H9 (cell line): ENCODE measurements at regions not wholly inside any gene's neighbourhood (a gene's known extent, or its start where the extent isn't known, plus 50 kb on each side); places are given as distances from the start of the nearest gene placed in this dataset.

Experiments
- DNase-seq: peaks from one replicate; pipeline ENCODE4 v3.0.0-alpha.2; 2017
- H2AFZ ChIP-seq: one replicate; pipeline ENCODE4 v1.6.1; 2013; ENCODE audit warnings: mild to moderate bottlenecking, low read length, control low read depth, moderate library complexity
- H2AK5ac ChIP-seq: 2 replicates; pipeline ENCODE4 v1.6.1; 2013; ENCODE audit warnings: low read length, control low read depth, mixed read lengths; ENCODE audit not compliant: insufficient read length
- H2BK120ac ChIP-seq: one replicate; pipeline ENCODE4 v1.6.1; 2013; ENCODE audit warnings: low read depth, mild to moderate bottlenecking, low read length, control low read depth, inconsistent platforms; ENCODE audit not compliant: poor library complexity, severe bottlenecking
- H2BK12ac ChIP-seq: 2 replicates; pipeline ENCODE4 v1.6.1; 2013; ENCODE audit warnings: low read length, control low read depth, mixed read lengths, low read depth; ENCODE audit not compliant: insufficient read length
- H2BK15ac ChIP-seq: 2 replicates; pipeline ENCODE4 v1.6.1; 2013; ENCODE audit warnings: low read depth, low read length, control low read depth
- H2BK20ac ChIP-seq: one replicate; pipeline ENCODE4 v1.6.1; 2013; ENCODE audit warnings: low read depth, mild to moderate bottlenecking, low read length, control low read depth, inconsistent platforms; ENCODE audit not compliant: poor library complexity, severe bottlenecking
- H2BK5ac ChIP-seq: 2 replicates; pipeline ENCODE4 v1.6.1; 2013; ENCODE audit warnings: low read length, control low read depth, mixed read lengths; ENCODE audit not compliant: insufficient read length
- H3K14ac ChIP-seq: 2 replicates; pipeline ENCODE4 v1.6.1; 2013; ENCODE audit warnings: low read length, control low read depth; ENCODE audit not compliant: insufficient read depth
- H3K18ac ChIP-seq: 2 replicates; pipeline ENCODE4 v1.6.1; 2013; ENCODE audit warnings: low read depth, mild to moderate bottlenecking, mixed read lengths, low read length, control low read depth; ENCODE audit not compliant: insufficient read length
- H3K23ac ChIP-seq: 2 replicates; pipeline ENCODE4 v1.6.1; 2013; ENCODE audit warnings: low read length, control low read depth, mixed read lengths, low read depth; ENCODE audit not compliant: insufficient read length
- H3K23me2 ChIP-seq: 2 replicates; pipeline ENCODE4 v1.6.1; 2013; ENCODE audit warnings: low read depth, mild to moderate bottlenecking, mixed read lengths, low read length, control low read depth; ENCODE audit not compliant: insufficient read length, poor library complexity, severe bottlenecking
- H3K27ac ChIP-seq: 2 replicates; pipeline ENCODE4 v1.5.1; 2013; ENCODE audit warnings: low read length, control low read depth, mixed read lengths, low read depth; ENCODE audit not compliant: insufficient read length
- H3K27me3 ChIP-seq: 2 replicates; pipeline ENCODE4 v1.6.1; 2013; ENCODE audit warnings: low read length, control low read depth, inconsistent platforms; ENCODE audit not compliant: insufficient read depth
- H3K4ac ChIP-seq: 2 replicates; pipeline ENCODE4 v1.6.1; 2013; ENCODE audit warnings: low read depth, mild to moderate bottlenecking, control low read depth, inconsistent platforms, low read length, moderate library complexity
- H3K4me1 ChIP-seq: 2 replicates; pipeline ENCODE4 v1.6.1; 2013; ENCODE audit warnings: low read length, control low read depth, inconsistent platforms; ENCODE audit not compliant: insufficient read depth
- H3K4me2 ChIP-seq: 2 replicates; pipeline ENCODE4 v1.6.1; 2013; ENCODE audit warnings: low read length, control low read depth, mixed read lengths; ENCODE audit not compliant: insufficient read length, insufficient read depth
- H3K56ac ChIP-seq: 2 replicates; pipeline ENCODE4 v1.6.1; 2013; ENCODE audit warnings: low read depth, mild to moderate bottlenecking, mixed read lengths, low read length, control low read depth; ENCODE audit not compliant: insufficient read length
- H3K79me1 ChIP-seq: 2 replicates; pipeline ENCODE4 v1.6.1; 2013; ENCODE audit warnings: low read depth, mild to moderate bottlenecking, moderate library complexity, low read length, control low read depth, inconsistent platforms; ENCODE audit not compliant: insufficient read depth, poor library complexity, severe bottlenecking
- H3K79me2 ChIP-seq: 2 replicates; pipeline ENCODE4 v1.6.1; 2013; ENCODE audit warnings: low read length, control low read depth, inconsistent platforms; ENCODE audit not compliant: insufficient read depth
- H3K9ac ChIP-seq: 2 replicates; pipeline ENCODE4 v1.6.1; 2013; ENCODE audit warnings: low read length, control low read depth, mixed read lengths; ENCODE audit not compliant: insufficient read length; ENCODE audit errors: extremely low read depth
- H3K9me3 ChIP-seq: one replicate; pipeline ENCODE4 v1.6.1; 2013; ENCODE audit warnings: low read depth, low read length, inconsistent platforms; ENCODE audit not compliant: control insufficient read depth
- H3T11ph ChIP-seq: one replicate; pipeline ENCODE4 v1.6.1; 2013; ENCODE audit warnings: mild to moderate bottlenecking, low read length, control low read depth, inconsistent platforms
- H4K20me1 ChIP-seq: one replicate; pipeline ENCODE4 v1.6.1; 2013; ENCODE audit not compliant: control insufficient read depth, insufficient read length, insufficient read depth
- H4K5ac ChIP-seq: 2 replicates; pipeline ENCODE4 v1.6.1; 2013; ENCODE audit warnings: low read depth, mild to moderate bottlenecking, mixed read lengths, low read length, control low read depth; ENCODE audit not compliant: insufficient read length
- H4K8ac ChIP-seq: replicated peaks from 2 replicates; pipeline ENCODE4 v1.6.1; 2013; ENCODE audit warnings: low read length, control low read depth, mixed read lengths, low read depth; ENCODE audit not compliant: insufficient read length
- H4K91ac ChIP-seq: 2 replicates; pipeline ENCODE4 v1.6.1; 2013; ENCODE audit warnings: low read depth, mild to moderate bottlenecking, moderate library complexity, mixed read lengths, low read length, control low read depth; ENCODE audit not compliant: insufficient read length
- H3K27ac Mint-ChIP-seq, 3 experiments: 2 replicates in 2 of 3; 3 replicates in 1 of 3; pipeline ENCODE4 v1.8.0; 2020 to 2021; ENCODE audit warnings: mixed read lengths in 3 of 3, mild to moderate bottlenecking in 1 of 3, moderate library complexity in 1 of 3
- H3K27me3 Mint-ChIP-seq: 2 replicates; pipeline ENCODE4 v1.8.0; 2021; ENCODE audit warnings: low read depth, mild to moderate bottlenecking, moderate library complexity, mixed read lengths
- H3K36me3 Mint-ChIP-seq, 3 experiments: 2 replicates in 2 of 3; 3 replicates in 1 of 3; pipeline ENCODE4 v1.8.0; 2020 to 2021; ENCODE audit warnings: low read depth in 3 of 3, mixed read lengths in 3 of 3; ENCODE audit not compliant: insufficient read depth in 1 of 3
- H3K4me1 Mint-ChIP-seq, 2 experiments: 2 replicates each; pipeline ENCODE4 v1.8.0; 2020; ENCODE audit warnings: mixed read lengths in 2 of 2
- H3K4me3 Mint-ChIP-seq, 2 experiments: 2 replicates in 1 of 2; 3 replicates in 1 of 2; pipeline ENCODE4 v1.8.0; 2020 to 2021; ENCODE audit warnings: mild to moderate bottlenecking in 2 of 2, mixed read lengths in 2 of 2, moderate library complexity in 1 of 2
- H3K9me3 Mint-ChIP-seq, 2 experiments: 2 replicates in 1 of 2; 3 replicates in 1 of 2; pipeline ENCODE4 v1.8.0; 2020; ENCODE audit warnings: mild to moderate bottlenecking in 2 of 2, mixed read lengths in 2 of 2, moderate library complexity in 1 of 2
- CTCF ChIP-seq: fragments of 200-600 bp; sonication (generic); conservative IDR thresholded peaks from 3 replicates; pipeline ENCODE4 v1.8.0; 2021; ENCODE audit warnings: antibody characterized with exemption, mild to moderate bottlenecking
- WGBS: extraction: QIAGEN DNeasy Blood & Tissue Kit; methylation state at CpG from one replicate; pipeline ENCODE4 v1.1.7; 2013; ENCODE audit warnings: missing lambda C conversion rate, low lambda C conversion rate, mixed read lengths; ENCODE audit not compliant: insufficient read length; ENCODE audit errors: extremely low coverage; 5-methylcytosine and 5-hydroxymethylcytosine counted together

GRCh38 chr21:24336491-24336890 is 1270.8 kb downstream of the MRPL39 start:
- no peak overlapping the region for H3K4me2 ChIP-seq
- H3K23ac ChIP-seq, result no peak overlapping the region
- no peak overlapping the region for H2BK15ac ChIP-seq
- no peak for TF ChIP-seq CTCF
- no CpG with 5 or more reads among the region's 6 CpGs for WGBS
- H3K9me3 Mint-ChIP-seq, result peaks cover 51% of the 10 kb centered on the region in 2 experiments
- no peak overlapping the region for H4K5ac ChIP-seq
- H4K91ac ChIP-seq, result no peak overlapping the region
- no peak overlapping the region for H3K56ac ChIP-seq
- no peak overlapping the region for H2AFZ ChIP-seq
- H2AK5ac ChIP-seq, result no peak overlapping the region
- no peaks in the 10 kb centered on the region for H3K79me1 ChIP-seq
- no peaks in the 10 kb centered on the region for H3K27me3 ChIP-seq
- no peak overlapping the region for H3K4ac ChIP-seq
- no peak overlapping the region for H3K27ac Mint-ChIP-seq
- no peak overlapping the region for H3K14ac ChIP-seq
- H4K20me1 ChIP-seq, result no peaks in the 10 kb centered on the region
- no peaks in the 10 kb centered on the region for H3K4me1 ChIP-seq
- no peak overlapping the region for H3K9ac ChIP-seq
- H3K23me2 ChIP-seq, result no peaks in the 10 kb centered on the region
- H3K18ac ChIP-seq, result no peak overlapping the region
- no peak overlapping the region for H3K4me3 Mint-ChIP-seq
- H3K79me2 ChIP-seq, result no peaks in the 10 kb centered on the region
- DNase-seq, result no peak
- no peak overlapping the region for H2BK5ac ChIP-seq
- no peak overlapping the region for H4K8ac ChIP-seq
- peaks cover 0 to 12% (median 0%) of the 10 kb centered on the region in 3 experiments; a peak in 3 of 7 replicates for H3K36me3 Mint-ChIP-seq
- no peak overlapping the region for H3K27ac ChIP-seq
- H3K9me3 ChIP-seq, result no peaks in the 10 kb centered on the region
- H3K27me3 Mint-ChIP-seq, result no peaks in the 10 kb centered on the region; the same call in 1 of the 2 replicates
- H3K4me1 Mint-ChIP-seq, result no peaks in the 10 kb centered on the region
- no peak overlapping the region for H2BK120ac ChIP-seq
- no peak overlapping the region for H3T11ph ChIP-seq
- H2BK12ac ChIP-seq, result no peak overlapping the region
- no peak overlapping the region for H2BK20ac ChIP-seq
